ENCODE measurements at regions not wholly inside any gene's neighbourhood (a gene's known extent, or its start where the extent isn't known, plus 50 kb on each side); places are given as distances from the start of the nearest gene placed in this dataset.

- no peaks in the 10 kb centered on the region for H3K4me1 ChIP-seq (ENCODE audit: insufficient read depth)
Measured at GRCh38 chr1:118578276-118578675, 393.2 kb upstream of the SPAG17 start.

GRCh38 chr1:118575060-118575459 is 390.0 kb upstream of the SPAG17 start:
- 88% methylated on average over 2 of the region's 2 CpGs for WGBS (ENCODE audit: low lambda C conversion rate, missing lambda C conversion rate)

More at GRCh38 chr1:118578276-118578675, 393.2 kb upstream of the SPAG17 start:
- Histone ChIP-seq H3K27ac (no peak overlapping the region), H3K9me3 (ENCODE audit: low read depth) (no peaks in the 10 kb centered on the region), H3K9me2 (replicated peaks; ENCODE audit: insufficient read depth) (no peaks in the 10 kb centered on the region), H3K27me3 (no peaks in the 10 kb centered on the region), H2AFZ (no peak overlapping the region), H3K79me2 (no peaks in the 10 kb centered on the region), H4K20me1 (ENCODE audit: insufficient read depth, poor library complexity, severe bottlenecking) (no peaks in the 10 kb centered on the region), H3K4me3 (no peak overlapping the region), H3K36me3 (replicated peaks; ENCODE audit: insufficient read depth, low read depth) (no peaks in the 10 kb centered on the region), H3K4me2 (no peak overlapping the region)
- TF ChIP-seq EZH2 (IDR thresholded peaks at IDR 0.05; ENCODE audit: borderline replicate concordance), result no peak
- no peak for TF ChIP-seq CTCF (IDR thresholded peaks at IDR 0.05; ENCODE audit: poor library complexity)
- no peak for TF ChIP-seq EZH2phosphoT487 (IDR thresholded peaks at IDR 0.05; ENCODE audit: low read depth, severe bottlenecking, unreplicated experiment)
- DNase-seq (ENCODE audit: low spot score), result no peak

GRCh38 chr1:118564961-118565703 is 380.1 kb upstream of the SPAG17 start:
- Histone ChIP-seq H3K4me2 (peak overlapping the region; percentile 0), H3K9me2 (replicated peaks; ENCODE audit: insufficient read depth) (no peaks in the 10 kb centered on the region), H3K4me3 (no peak overlapping the region), H4K20me1 (ENCODE audit: insufficient read depth, poor library complexity, severe bottlenecking) (no peaks in the 10 kb centered on the region), H3K4me1 (ENCODE audit: insufficient read depth) (no peaks in the 10 kb centered on the region), H3K36me3 (replicated peaks; ENCODE audit: insufficient read depth, low read depth) (no peaks in the 10 kb centered on the region), H2AFZ (no peak overlapping the region), H3K27me3 (no peaks in the 10 kb centered on the region), H3K27ac (peak overlapping the region; percentile 25), H3K79me2 (no peaks in the 10 kb centered on the region), H3K9me3 (ENCODE audit: low read depth) (no peaks in the 10 kb centered on the region)
- no peak for DNase-seq (ENCODE audit: low spot score)
- 83% methylated on average over 2 of the region's 2 CpGs for WGBS (ENCODE audit: low lambda C conversion rate, missing lambda C conversion rate)
- TF ChIP-seq EZH2phosphoT487 (IDR thresholded peaks at IDR 0.05; ENCODE audit: low read depth, severe bottlenecking, unreplicated experiment) (no peak), EZH2 (IDR thresholded peaks at IDR 0.05; ENCODE audit: borderline replicate concordance) (no peak), CTCF (IDR thresholded peaks at IDR 0.05; ENCODE audit: poor library complexity) (no peak)

More at GRCh38 chr1:118575060-118575459, 390.0 kb upstream of the SPAG17 start:
- Histone ChIP-seq H3K27ac (no peak overlapping the region), H4K20me1 (ENCODE audit: insufficient read depth, poor library complexity, severe bottlenecking) (no peaks in the 10 kb centered on the region), H3K4me1 (ENCODE audit: insufficient read depth) (no peaks in the 10 kb centered on the region), H3K4me2 (no peak overlapping the region), H3K9me3 (ENCODE audit: low read depth) (no peaks in the 10 kb centered on the region), H3K36me3 (replicated peaks; ENCODE audit: insufficient read depth, low read depth) (no peaks in the 10 kb centered on the region), H2AFZ (no peak overlapping the region), H3K27me3 (no peaks in the 10 kb centered on the region), H3K4me3 (no peak overlapping the region), H3K9me2 (replicated peaks; ENCODE audit: insufficient read depth) (no peaks in the 10 kb centered on the region), H3K79me2 (no peaks in the 10 kb centered on the region)
- no peak for TF ChIP-seq CTCF (IDR thresholded peaks at IDR 0.05; ENCODE audit: poor library complexity)
- TF ChIP-seq EZH2 (IDR thresholded peaks at IDR 0.05; ENCODE audit: borderline replicate concordance), result no peak
- TF ChIP-seq EZH2phosphoT487 (IDR thresholded peaks at IDR 0.05; ENCODE audit: low read depth, severe bottlenecking, unreplicated experiment), result no peak
- DNase-seq (ENCODE audit: low spot score), result no peak

All from hepatocyte (in vitro differentiated cells).